LNCAP (cell line): ENCODE measurements at regions not wholly inside any gene's neighbourhood (a gene's known extent, or its start where the extent isn't known, plus 50 kb on each side); places are given as distances from the start of the nearest gene placed in this dataset.

Source experiments
- CTCF ChIP-seq: fragments of 450-650 bp; IDR thresholded peaks from 2 replicates; pipeline ENCODE4 v1.5.1; 2017; ENCODE audit warnings: mild to moderate bottlenecking

DNA sequence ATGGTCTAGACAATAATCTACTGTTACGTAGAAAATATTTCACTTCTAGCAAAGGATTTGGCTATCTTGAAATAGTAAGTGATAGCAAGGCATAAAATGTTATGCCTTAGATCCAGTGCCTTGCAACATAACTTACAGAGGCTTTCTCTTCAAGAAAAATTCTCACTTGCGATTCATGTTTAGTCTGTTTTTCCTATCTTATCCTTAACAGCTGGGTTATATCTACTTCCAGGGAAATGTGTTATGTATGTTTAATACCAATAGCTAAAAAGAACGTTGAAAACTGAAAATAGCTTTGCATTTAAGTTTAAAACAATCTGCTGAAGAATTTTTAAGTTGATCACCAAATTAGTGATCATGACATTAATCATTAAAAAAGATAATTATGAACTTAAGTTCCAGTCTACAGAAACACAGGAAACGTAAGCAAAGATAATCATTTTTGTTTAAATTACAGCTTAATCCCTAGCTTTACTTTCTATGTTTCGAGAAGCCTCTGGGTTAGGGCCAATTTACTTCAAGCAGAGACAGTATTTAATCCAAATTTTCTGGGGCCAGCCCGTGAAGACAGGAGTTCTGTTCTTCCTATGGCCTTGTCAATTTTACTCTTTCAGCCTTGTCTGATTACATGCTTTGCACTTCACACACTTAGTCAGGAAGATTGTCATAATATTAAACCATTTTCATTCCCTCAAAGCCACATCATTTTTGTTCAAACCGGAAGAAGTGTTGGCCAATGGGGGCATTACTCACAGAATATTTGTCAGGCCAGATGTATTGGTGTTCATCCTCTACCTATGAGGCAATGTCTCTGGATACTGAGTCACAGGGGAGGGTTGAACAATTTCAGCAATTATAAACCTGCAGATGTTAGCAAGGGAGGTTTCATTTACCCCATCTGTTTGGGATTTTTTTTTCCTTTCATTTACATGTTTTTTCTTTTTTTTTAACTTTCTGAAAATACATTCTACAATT lies 1132.9 kb upstream of the ZEB2 start:
- TF ChIP-seq CTCF, result no peak

DNA sequence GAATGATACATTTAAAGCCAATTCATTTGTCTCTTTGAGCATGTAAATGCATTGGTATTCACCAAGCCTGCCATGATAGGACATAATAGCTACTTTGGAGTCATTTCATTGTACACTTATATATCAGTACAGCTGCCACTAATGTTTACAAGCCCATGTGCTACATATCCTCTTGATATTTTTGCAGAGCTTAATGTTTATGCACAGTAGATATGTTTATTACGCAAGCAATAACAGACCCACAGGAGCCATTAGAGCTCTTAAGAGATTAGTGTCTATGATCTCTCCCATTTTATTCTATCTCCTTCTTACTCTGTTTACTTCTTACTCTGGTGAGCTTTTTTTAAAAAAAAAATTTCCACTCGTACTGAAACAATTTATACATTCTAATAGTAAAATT lies 1132.1 kb upstream of the ZEB2 start:
- no peak for TF ChIP-seq CTCF

DNA sequence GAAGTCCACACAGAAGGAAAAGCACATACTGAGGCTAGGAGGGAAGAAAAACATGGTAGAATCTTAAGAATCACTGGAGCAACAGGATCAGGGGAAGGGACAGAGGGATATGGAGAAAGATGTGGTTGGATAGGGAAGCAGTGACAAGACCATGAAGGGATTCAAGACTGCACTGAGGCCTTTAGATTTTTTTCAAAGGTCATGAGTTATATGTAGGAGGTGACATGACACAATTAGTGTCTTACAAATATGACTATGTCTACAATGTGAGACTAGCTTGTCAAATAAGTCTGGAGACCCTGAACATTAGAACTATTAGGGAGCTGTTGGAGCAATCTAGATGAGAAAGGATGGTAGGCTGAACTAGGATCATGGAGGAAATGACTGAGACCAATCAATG lies 1130.3 kb upstream of the ZEB2 start:
- no peak for TF ChIP-seq CTCF

GRCh38 chr2:145649061-145649460 lies 1129.1 kb upstream of the ZEB2 start:
- no peak for TF ChIP-seq CTCF

GRCh38 chr2:145644820-145645302 lies 1124.9 kb upstream of the ZEB2 start:
- no peak for TF ChIP-seq CTCF

DNA sequence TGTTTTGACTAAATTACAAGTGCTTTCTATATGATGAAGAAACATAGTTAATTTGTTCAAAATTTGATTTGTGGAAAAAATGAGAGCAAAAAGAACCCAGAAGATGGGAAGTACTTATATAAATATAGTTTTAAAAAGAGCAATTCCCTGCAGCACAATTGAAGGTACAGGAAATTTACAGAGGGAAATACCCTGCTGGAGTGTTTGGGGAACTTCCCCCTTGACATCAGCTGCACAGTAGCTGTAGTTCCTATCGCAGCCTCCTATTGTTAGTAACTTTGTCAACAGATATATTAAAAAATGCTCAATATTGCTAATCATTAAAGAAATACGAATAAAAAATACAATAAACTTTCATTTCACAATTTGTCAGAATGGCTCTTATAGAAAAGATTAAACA lies 1118.8 kb upstream of the ZEB2 start:
- no peak for TF ChIP-seq CTCF

DNA sequence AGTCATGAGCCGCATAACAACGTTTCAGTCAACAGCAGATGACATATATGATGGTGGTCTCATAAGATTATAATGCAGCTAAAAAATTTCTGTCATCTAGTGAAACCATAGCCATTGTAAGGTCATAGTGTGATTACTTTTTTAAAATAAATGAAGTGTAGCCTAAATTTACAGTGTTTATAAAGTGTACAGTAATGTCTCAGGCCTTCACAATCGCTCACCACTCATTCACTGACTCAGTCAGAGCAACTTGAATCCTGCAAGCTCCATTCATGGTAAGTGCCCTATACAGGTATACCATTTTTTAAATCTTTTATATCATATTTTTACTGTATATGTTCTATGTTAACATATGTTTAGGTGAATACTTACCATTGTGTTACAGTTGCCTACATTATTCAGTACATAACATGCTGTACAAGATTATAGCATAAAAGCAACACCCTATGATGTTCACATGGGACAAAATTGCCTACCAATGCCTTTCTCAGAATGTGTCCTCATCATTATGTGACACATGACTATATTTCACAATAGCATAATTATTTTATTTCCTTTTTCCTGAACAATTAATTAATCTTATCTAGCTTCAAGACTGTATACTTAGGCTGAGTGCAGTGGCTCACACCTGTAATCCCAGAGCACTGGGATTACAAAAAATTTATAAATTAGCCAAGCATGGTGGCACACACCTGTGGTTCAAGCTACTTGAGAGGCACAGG lies 1115.9 kb upstream of the ZEB2 start:
- no peak for TF ChIP-seq CTCF
